HG02610 (cell line): ENCODE measurements at regions not wholly inside any gene's neighbourhood (a gene's known extent, or its start where the extent isn't known, plus 50 kb on each side); places are given as distances from the start of the nearest gene placed in this dataset.

Source experiments
- ATAC-seq: cut with Tn5 transposase; IDR thresholded peaks from one replicate; pipeline ENCODE4 v1.9.1; 2021; ENCODE audit warnings: mild to moderate bottlenecking, moderate library complexity; ENCODE audit not compliant: unreplicated experiment

GRCh38 chr3:139870000-139870675, 64.8 kb upstream of the CLSTN2 start:
- ATAC-seq: no peak

GRCh38 chr3:139868773-139869172, 66.2 kb upstream of the CLSTN2 start:
- no peak for ATAC-seq

- ATAC-seq: no peak
These were observed 86.3 kb upstream of the CLSTN2 start for GRCh38 chr3:139848660-139849059.

GRCh38 chr3:139846729-139847128, 88.3 kb upstream of the CLSTN2 start:
- no peak for ATAC-seq

- no peak for ATAC-seq
These were observed 95.3 kb upstream of the CLSTN2 start for GRCh38 chr3:139839659-139840058.

GRCh38 chr3:139839014-139839413, 96.0 kb upstream of the CLSTN2 start:
- no peak for ATAC-seq

GRCh38 chr3:139838269-139838957, 96.6 kb upstream of the CLSTN2 start:
- ATAC-seq: no peak

- no peak for ATAC-seq
These were observed 98.1 kb upstream of the CLSTN2 start for GRCh38 chr3:139836698-139837464.

GRCh38 chr3:139835830-139836683, 98.9 kb upstream of the CLSTN2 start:
- no peak for ATAC-seq

- ATAC-seq: no peak
These were observed 102.0 kb upstream of the CLSTN2 start for GRCh38 chr3:139832998-139833397.

GRCh38 chr3:139830817-139831216, 104.2 kb upstream of the CLSTN2 start:
- no peak for ATAC-seq

- no peak for ATAC-seq
These were observed 107.2 kb upstream of the CLSTN2 start for GRCh38 chr3:139827833-139828232.

- ATAC-seq: no peak
These were observed 110.1 kb upstream of the CLSTN2 start for GRCh38 chr3:139824864-139825263.

- no peak for ATAC-seq
These were observed 120.3 kb upstream of the CLSTN2 start for GRCh38 chr3:139814646-139815045.

- no peak for ATAC-seq
These were observed 123.7 kb upstream of the CLSTN2 start for GRCh38 chr3:139811331-139811730.

- no peak for ATAC-seq
These were observed 126.8 kb upstream of the CLSTN2 start for GRCh38 chr3:139808201-139808600.

- no peak for ATAC-seq
These were observed 125.5 kb upstream of the NMNAT3 start for GRCh38 chr3:139803294-139803693.

GRCh38 chr3:139797724-139798343, 120.1 kb upstream of the NMNAT3 start:
- ATAC-seq: no peak

- ATAC-seq: no peak
These were observed 116.9 kb upstream of the NMNAT3 start for GRCh38 chr3:139794469-139795265.

GRCh38 chr3:139793408-139793807, 115.6 kb upstream of the NMNAT3 start:
- no peak for ATAC-seq
